ENCODE measurements at regions not wholly inside any gene's neighbourhood (a gene's known extent, or its start where the extent isn't known, plus 50 kb on each side); places are given as distances from the start of the nearest gene placed in this dataset.

DNA sequence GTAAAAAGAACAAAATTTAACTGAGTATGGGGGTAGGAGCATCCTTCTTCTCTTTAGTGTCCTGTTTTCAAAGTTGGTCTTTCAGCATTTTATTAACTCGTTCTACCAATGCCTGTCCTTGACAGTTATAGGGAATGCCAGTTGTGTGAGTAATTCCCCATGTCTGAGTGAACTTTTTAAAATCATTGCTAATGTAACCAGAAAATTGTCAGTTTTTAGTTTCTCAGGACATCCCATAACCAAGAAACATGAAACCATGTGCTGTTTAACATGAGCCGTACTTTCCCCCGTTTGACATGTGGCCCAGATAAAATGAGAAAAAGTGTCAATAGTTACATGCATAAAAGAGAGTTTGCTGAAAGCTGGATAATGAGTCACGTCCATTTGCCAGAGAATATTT is 71.4 kb upstream of the ARL4D start:
- intact Hi-C loops (cut with micrococcal nuclease) (no loop called here), in situ Hi-C loops (cut with MboI) (loop anchor here (5.0 kb wide), 1 partner anchor 75 kb away; no protein-coding TSS in a partner anchor)
- ChIA-PET CTCF (ENCODE audit: low intra/inter-chr PET ratio) (no interaction called here), POLR2A (interaction anchor here (1.3 kb wide), 1 partner anchor 41 kb away, joined by 3 read pairs; no protein-coding TSS in a partner anchor)
- no peak overlapping the region for H3K27ac ChIP-seq (ENCODE audit: extremely low read depth, low read depth, low read length)
- DNase-seq (ENCODE audit: extremely low read depth in 1 of 4, low spot score in 3 of 4) = no peak
- FAIRE-seq = no peak
- no peak overlapping the region for H2AFZ ChIP-seq (ENCODE audit: low read depth, low read length)
- H3K9ac ChIP-seq (ENCODE audit: insufficient read depth in 1 of 2, low read depth in 2 of 2, low read length in 2 of 2) = no peak overlapping the region
- 4% methylated on average over 4 of the region's 4 CpGs for WGBS (ENCODE audit: insufficient coverage, low coverage, missing lambda C conversion rate)
- no peaks in the 10 kb centered on the region for H3K36me3 ChIP-seq (ENCODE audit: control insufficient read depth, insufficient read depth, low read length)
- H3K4me3 ChIP-seq = no peak overlapping the region
- H3K27me3 ChIP-seq (ENCODE audit: control insufficient read depth in 2 of 2, insufficient read depth in 2 of 2, low read length in 2 of 2) = no peaks in the 10 kb centered on the region; a peak in 1 of 5 replicates
- no TSS peak for BruUV-seq (replicated peaks)
- no peak overlapping the region for H3K4me2 ChIP-seq (ENCODE audit: insufficient read depth, low read length)
- H3K9me3 ChIP-seq (replicated peaks; ENCODE audit: control insufficient read depth, insufficient read depth, low read depth, low read length) = no peaks in the 10 kb centered on the region
- H3K9me1 ChIP-seq (ENCODE audit: control insufficient read depth, insufficient read depth, low read length) = no peaks in the 10 kb centered on the region
- H4K20me1 ChIP-seq (replicated peaks; ENCODE audit: control insufficient read depth, insufficient read depth, low read length) = no peaks in the 10 kb centered on the region
- no peaks in the 10 kb centered on the region for H3K79me2 ChIP-seq (ENCODE audit: control insufficient read depth, insufficient read depth, low read length)
- ATAC-seq = no peak
- peaks cover 0 to under 1% of the 10 kb centered on the region in 2 experiments; a peak in 1 of 5 replicates for H3K4me1 ChIP-seq (replicated peaks in 1 of 2; ENCODE audit: control insufficient read depth in 2 of 2, insufficient read depth in 2 of 2, low read length in 2 of 2)
- TF ChIP-seq ZNF41 (CRISPR knock-in tag; conservative IDR thresholded peaks at IDR 0.05) = no peak
- no peak for TF ChIP-seq PKNOX1 (IDR thresholded peaks at IDR 0.05)
- TF ChIP-seq JUN (IDR thresholded peaks at IDR 0.05; ENCODE audit: borderline replicate concordance, low read depth, low read length) = no peak
- no peak for TF ChIP-seq JUN (CRISPR knock-in tag; IDR thresholded peaks at IDR 0.05; ENCODE audit: borderline replicate concordance)
- TF ChIP-seq NR2C2 (CRISPR knock-in tag; IDR thresholded peaks at IDR 0.05) = no peak
- no peak for TF ChIP-seq NR2C2 (tag; IDR thresholded peaks at IDR 0.05)
- TF ChIP-seq ZBTB2 (IDR thresholded peaks at IDR 0.05) = no peak
- no peak for TF ChIP-seq ZNF354B (CRISPR knock-in tag; IDR thresholded peaks at IDR 0.05)
- TF ChIP-seq U2AF2 (optimal IDR thresholded peaks at IDR 0.05; ENCODE audit: low read depth, low read length) = no peak
- TF ChIP-seq TRIM24 (IDR thresholded peaks at IDR 0.05) = no peak
- no peak for TF ChIP-seq NFE2L1 (tag; IDR thresholded peaks at IDR 0.05; ENCODE audit: borderline replicate concordance, low read depth)
- TF ChIP-seq OTX1 (CRISPR knock-in tag; IDR thresholded peaks at IDR 0.05) = no peak
- TF ChIP-seq DEAF1 (CRISPR knock-in tag; IDR thresholded peaks at IDR 0.05) = no peak
